HepG2 (cell line): ENCODE measurements at regions not wholly inside any gene's neighbourhood (a gene's known extent, or its start where the extent isn't known, plus 50 kb on each side); places are given as distances from the start of the nearest gene placed in this dataset.

Source experiments
- ATAC-seq: fragments of 200-7000 bp; cut with Tn5 transposase; 3 replicates; pipeline ENCODE4 v1.9.1; 2020; ENCODE audit warnings: mild to moderate bottlenecking, moderate library complexity
- BruUV-seq: library from RNA; stranded (reverse); fragments of 400-500 nt; replicated peaks from 2 replicates; lab custom pipeline; 2021; lab: Mats Ljungman, UMichigan
- CTCF ChIA-PET: fragments of 300-600 bp; formaldehyde crosslinking; extraction: SDS; loops from one replicate; lab custom pipeline; 2021; ENCODE audit warnings: low total read pairs, inconsistent platforms, low intra/inter-chr PET ratio; lab: Yijun Ruan, JAX
- POLR2A ChIA-PET: fragments of 350-600 bp; sonication (Branson Sonifier 250); formaldehyde crosslinking; loops from one replicate; lab custom pipeline; 2020; ENCODE audit warnings: antibody characterized with exemption, inconsistent platforms; lab: Yijun Ruan, JAX
- DNase-seq: peaks from one replicate; pipeline ENCODE4 v3.0.0-alpha.2; 2015; ENCODE audit warnings: low spot score
- FAIRE-seq: peaks from 3 replicates; lab custom pipeline; 2011; peaks lifted over from hg19 to GRCh38; lab: Jason Lieb, UNC
- H2AFZ ChIP-seq: one replicate; pipeline ENCODE4 v1.6.1; 2011; ENCODE audit warnings: low read length, inconsistent platforms
- H3K27ac ChIP-seq: fragments of 300-600 bp; 3 replicates; pipeline ENCODE4 v1.8.0; 2011; ENCODE audit warnings: mixed run types, mild to moderate bottlenecking, mixed read lengths, low read length, inconsistent platforms; ENCODE audit not compliant: insufficient read depth; ENCODE audit errors: extremely low read length
- H3K27me3 ChIP-seq, 2 experiments: fragments of 200-600 bp in 1 of 2; 2 replicates in 1 of 2; 3 replicates in 1 of 2; pipeline versions ENCODE4 v1.6.0 to v1.8.0; 2011; ENCODE audit warnings: low read length in 2 of 2, mild to moderate bottlenecking in 2 of 2, moderate library complexity in 2 of 2, inconsistent platforms in 1 of 2; ENCODE audit not compliant: insufficient read depth in 2 of 2, control insufficient read depth in 1 of 2
- H3K36me3 ChIP-seq, 2 experiments: fragments of 200-600 bp in 1 of 2; replicated peaks in 1 of 2; 2 replicates in 1 of 2; 3 replicates in 1 of 2; pipeline versions ENCODE4 v1.5.1 to v1.8.0; 2011; ENCODE audit warnings: low read length in 2 of 2, inconsistent platforms in 1 of 2; ENCODE audit not compliant: insufficient read depth in 2 of 2, control insufficient read depth in 1 of 2
- H3K4me1 ChIP-seq: 2 replicates; pipeline ENCODE4 v1.5.1; 2012; ENCODE audit warnings: low read length, inconsistent platforms; ENCODE audit not compliant: insufficient read depth
- H3K4me2 ChIP-seq: 2 replicates; pipeline ENCODE4 v1.6.0; 2011; ENCODE audit warnings: low read depth, low read length, inconsistent platforms
- H3K4me3 ChIP-seq, 3 experiments: fragments of 200-600 bp in 1 of 3; sonication (generic), shearing (Covaris generic) in 1 of 3; replicated peaks in 1 of 3; 2 replicates each; pipeline ENCODE4 v1.5.1; 2011 to 2016; ENCODE audit warnings: low read length in 3 of 3, inconsistent platforms in 2 of 3, low read depth in 2 of 3, mild to moderate bottlenecking in 2 of 3, control low read depth in 1 of 3, mixed read lengths in 1 of 3; ENCODE audit not compliant: insufficient read depth in 1 of 3
- H3K79me2 ChIP-seq: one replicate; pipeline ENCODE4 v1.6.1; 2011; ENCODE audit warnings: low read length, inconsistent platforms; ENCODE audit not compliant: insufficient read depth
- H3K9ac ChIP-seq: 2 replicates; pipeline ENCODE4 v1.6.0; 2011; ENCODE audit warnings: mild to moderate bottlenecking, low read depth, low read length, inconsistent platforms; ENCODE audit not compliant: insufficient read depth
- H3K9me3 ChIP-seq: 2 replicates; pipeline ENCODE4 v1.5.1; 2012; ENCODE audit warnings: mild to moderate bottlenecking, low read length
- H4K20me1 ChIP-seq: 2 replicates; pipeline ENCODE4 v1.6.0; 2011; ENCODE audit warnings: inconsistent platforms, mild to moderate bottlenecking, low read length, moderate library complexity; ENCODE audit not compliant: insufficient read depth
- BCL6 ChIP-seq: IDR thresholded peaks from 2 replicates; pipeline ENCODE4 v1.6.1; 2016; ENCODE audit warnings: missing genetic modification reagents, missing compliant biosample characterization
- BRF2 ChIP-seq: sonication (generic); formaldehyde crosslinking; IDR thresholded peaks from 2 replicates; pipeline ENCODE4 v1.8.1; 2022; ENCODE audit warnings: mild to moderate bottlenecking, missing genetic modification reagents
- DRAP1 ChIP-seq: IDR thresholded peaks from 2 replicates; pipeline ENCODE4 v1.6.1; 2016; ENCODE audit warnings: missing genetic modification reagents, missing compliant biosample characterization
- GPN1 ChIP-seq: sonication (generic); formaldehyde crosslinking; IDR thresholded peaks from 2 replicates; pipeline ENCODE4 v1.5.1; 2020; ENCODE audit warnings: missing genetic modification reagents, borderline replicate concordance
- LBX2 ChIP-seq: sonication (generic); formaldehyde crosslinking; IDR thresholded peaks from 2 replicates; pipeline ENCODE4 v1.5.0; 2020; ENCODE audit warnings: missing genetic modification reagents, mild to moderate bottlenecking, borderline replicate concordance
- MED8 ChIP-seq: sonication (generic); formaldehyde crosslinking; IDR thresholded peaks from 2 replicates; pipeline ENCODE4 v1.8.1; 2023; ENCODE audit warnings: mild to moderate bottlenecking, missing genetic modification reagents; ENCODE audit not compliant: insufficient replicate concordance
- NFATC3 ChIP-seq: sonication (generic); formaldehyde crosslinking; IDR thresholded peaks from 2 replicates; pipeline ENCODE4 v1.5.1; 2020; ENCODE audit warnings: mild to moderate bottlenecking, missing genetic modification reagents
- PCBP1 ChIP-seq: fragments of 200-400 bp; formaldehyde crosslinking; IDR thresholded peaks from 2 replicates; pipeline ENCODE4 v1.6.1; 2017; ENCODE audit warnings: mild to moderate bottlenecking, low read depth, low read length, borderline replicate concordance
- RFXAP ChIP-seq: sonication (generic); formaldehyde crosslinking; IDR thresholded peaks from 2 replicates; pipeline ENCODE4 v1.4.0; 2020; ENCODE audit warnings: missing genetic modification reagents, borderline replicate concordance
- SP1 ChIP-seq, 2 experiments: fragments of 450-650 bp in 1 of 2; sonication (generic) in 1 of 2; formaldehyde crosslinking in 1 of 2; IDR thresholded peaks; 2 replicates each; pipeline versions ENCODE4 v1.4.0 to v1.6.1; 2016 to 2020; ENCODE audit warnings: missing genetic modification reagents in 1 of 2
- TBX3 ChIP-seq: fragments of 450-650 bp; IDR thresholded peaks from 2 replicates; pipeline ENCODE4 v1.6.1; 2017; ENCODE audit warnings: antibody characterized with exemption, mild to moderate bottlenecking, inconsistent platforms, borderline replicate concordance
- ZNF292 ChIP-seq: sonication (generic); formaldehyde crosslinking; IDR thresholded peaks from 2 replicates; pipeline ENCODE4 v1.8.1; 2022; ENCODE audit warnings: mild to moderate bottlenecking, low read depth, missing genetic modification reagents, borderline replicate concordance
- ZNF768 ChIP-seq: sonication (generic); formaldehyde crosslinking; IDR thresholded peaks from 2 replicates; pipeline ENCODE4 v1.4.0; 2020; ENCODE audit warnings: missing genetic modification reagents
- ZNF839 ChIP-seq: sonication (generic); formaldehyde crosslinking; IDR thresholded peaks from 2 replicates; pipeline ENCODE4 v1.4.0; 2020; ENCODE audit warnings: missing genetic modification reagents, mild to moderate bottlenecking, borderline replicate concordance
- WGBS: methylation state at CpG from one replicate; pipeline ENCODE4 v1.1.6; 2017; ENCODE audit warnings: low lambda C conversion rate; 5-methylcytosine and 5-hydroxymethylcytosine counted together
- in situ Hi-C: cut with HindIII; loops from 2 replicates; pipeline ENCODE4 v1.10.0; 2017; ENCODE audit warnings: low pct_unique_long_range_greater_than_20kb; ENCODE audit not compliant: extremely low pct_ligation_motif_present
- intact Hi-C: fragments of 100-400 bp; cut with micrococcal nuclease; formaldehyde crosslinking; loops from one replicate; pipeline ENCODE4 v1.10.0; 2022; ENCODE audit not compliant: unreplicated experiment

- no peak overlapping the region for H3K27ac ChIP-seq
- H3K36me3 ChIP-seq = no peaks in the 10 kb centered on the region
- no peak for TF ChIP-seq GPN1 (CRISPR knock-in tag)
- TF ChIP-seq BCL6 = no peak
- no peak for TF ChIP-seq LBX2 (CRISPR knock-in tag)
- TF ChIP-seq NFATC3 = no peak
- TF ChIP-seq TBX3 = no peak
- TF ChIP-seq RFXAP = no peak
- TF ChIP-seq PCBP1 = no peak
- no peak for TF ChIP-seq DRAP1 (CRISPR knock-in tag)
- TF ChIP-seq SP1 (IDR thresholded peaks at IDR 0.05) = no peak
- TF ChIP-seq SP1 (CRISPR knock-in tag; IDR thresholded peaks at IDR 0.05) = no peak
- no peak for TF ChIP-seq MED8 (CRISPR knock-in tag)
- no peak for TF ChIP-seq ZNF292 (CRISPR knock-in tag)
- TF ChIP-seq BRF2 (CRISPR knock-in tag) = no peak
- TF ChIP-seq ZNF839 (CRISPR knock-in tag) = no peak
- no peak for TF ChIP-seq ZNF768
- TF ChIP-seq, all 625 proteins: peak for 0
- Histone ChIP-seq H3K79me2 (no peaks in the 10 kb centered on the region), H3K4me1 (no peaks in the 10 kb centered on the region), H3K9ac (no peak overlapping the region), H3K27me3 (no peaks in the 10 kb centered on the region), H3K4me2 (no peak overlapping the region), H3K4me3 (no peak overlapping the region), H3K9me3 (no peaks in the 10 kb centered on the region), H4K20me1 (no peaks in the 10 kb centered on the region), H2AFZ (no peak overlapping the region)
- in situ Hi-C loops (no loop called here), intact Hi-C loops (loop anchor here (1.0 kb wide), 2 partner anchors 339 to 384 kb away; no protein-coding TSS in a partner anchor)
- DNase-seq = no peak
- no TSS peak for BruUV-seq
- ATAC-seq = no peak
- ChIA-PET CTCF (interaction anchor here (1.1 to 1.4 kb wide), 3 partner anchors 315 to 384 kb away, joined by 3 to 7 read pairs (median 6); no protein-coding TSS in a partner anchor), POLR2A (no interaction called here)
- no peak for FAIRE-seq
- WGBS = 84% methylated on average over 2 of the region's 2 CpGs
These were observed 137.8 kb downstream of the TRIM43 start for GRCh38 chr2:95729597-95729955.
